ENCODE measurements at regions not wholly inside any gene's neighbourhood (a gene's known extent, or its start where the extent isn't known, plus 50 kb on each side); places are given as distances from the start of the nearest gene placed in this dataset.

- TF ChIP-seq POLR2A (IDR thresholded peaks at IDR 0.05) = no peak
- TF ChIP-seq CTCF (IDR thresholded peaks at IDR 0.05) = no peak
These were observed 163.2 kb upstream of the GPR26 start for GRCh38 chr10:123502983-123503382.

All from lower leg skin (tissue), 3 donors.